ENCODE measurements at regions not wholly inside any gene's neighbourhood (a gene's known extent, or its start where the extent isn't known, plus 50 kb on each side); places are given as distances from the start of the nearest gene placed in this dataset.

DNA sequence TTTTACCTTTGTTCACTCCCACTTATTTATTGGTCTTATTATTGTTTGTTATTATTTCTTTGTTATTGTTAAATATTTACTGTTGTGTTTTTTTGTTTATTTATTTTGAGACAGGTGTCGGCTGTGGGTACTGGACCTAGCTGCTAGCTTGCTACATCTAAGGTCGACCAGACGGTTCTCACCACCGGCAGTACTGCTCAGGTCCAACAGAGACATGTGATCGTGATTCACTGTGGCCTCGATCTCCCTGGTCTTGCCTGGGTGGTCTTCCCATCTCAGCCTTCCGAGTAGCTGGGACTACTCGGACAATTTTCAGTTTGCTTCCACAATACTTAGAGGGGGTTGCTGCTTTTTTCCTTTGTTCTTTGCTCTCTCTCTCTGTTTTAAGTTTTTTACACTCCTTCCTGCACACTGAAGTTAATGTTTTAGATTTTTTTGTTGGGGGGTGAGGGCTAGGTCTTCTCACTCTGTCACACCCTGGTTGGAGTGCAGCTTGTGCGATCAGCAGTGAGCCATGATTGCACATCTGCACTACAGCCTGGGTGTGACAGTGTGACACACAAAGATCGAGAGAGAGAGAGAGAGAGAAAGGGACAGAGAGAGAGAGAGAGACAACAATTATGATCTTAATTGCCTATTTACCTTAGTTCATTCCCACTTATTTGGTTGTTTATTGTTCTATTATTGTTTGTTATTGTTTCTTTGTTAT lies 1432.4 kb downstream of the UQCRFS1 start:
- peaks cover 0 to 2% of the 10 kb centered on the region in 2 donors for H3K36me3 ChIP-seq (ENCODE audit: insufficient read depth in 1 of 2, low read depth in 1 of 2)

GRCh38 chr19:27779954-27780353 lies 1433.0 kb downstream of the UQCRFS1 start:
- intact Hi-C loops (cut with DNase I) = no loop called here
- ATAC-seq (no peak), DNase-seq (no peak)
- H3K4me1 ChIP-seq = no peaks in the 10 kb centered on the region
- peaks cover 0 to 8% of the 10 kb centered on the region in 2 donors for H3K36me3 ChIP-seq (ENCODE audit: insufficient read depth in 1 of 2, low read depth in 1 of 2)
- 93 to 100% (median 95%) methylated on average over 1 of the region's 1 CpG for WGBS, 3 donors
- no peaks in the 10 kb centered on the region for H3K9me3 ChIP-seq
- no peak overlapping the region for H3K4me3 ChIP-seq
- no peaks in the 10 kb centered on the region for H3K27me3 ChIP-seq (ENCODE audit: insufficient read depth in 3 of 3, low read length in 2 of 3)
- H3K27ac ChIP-seq = no peak overlapping the region
- TF ChIP-seq, protein P1, sequence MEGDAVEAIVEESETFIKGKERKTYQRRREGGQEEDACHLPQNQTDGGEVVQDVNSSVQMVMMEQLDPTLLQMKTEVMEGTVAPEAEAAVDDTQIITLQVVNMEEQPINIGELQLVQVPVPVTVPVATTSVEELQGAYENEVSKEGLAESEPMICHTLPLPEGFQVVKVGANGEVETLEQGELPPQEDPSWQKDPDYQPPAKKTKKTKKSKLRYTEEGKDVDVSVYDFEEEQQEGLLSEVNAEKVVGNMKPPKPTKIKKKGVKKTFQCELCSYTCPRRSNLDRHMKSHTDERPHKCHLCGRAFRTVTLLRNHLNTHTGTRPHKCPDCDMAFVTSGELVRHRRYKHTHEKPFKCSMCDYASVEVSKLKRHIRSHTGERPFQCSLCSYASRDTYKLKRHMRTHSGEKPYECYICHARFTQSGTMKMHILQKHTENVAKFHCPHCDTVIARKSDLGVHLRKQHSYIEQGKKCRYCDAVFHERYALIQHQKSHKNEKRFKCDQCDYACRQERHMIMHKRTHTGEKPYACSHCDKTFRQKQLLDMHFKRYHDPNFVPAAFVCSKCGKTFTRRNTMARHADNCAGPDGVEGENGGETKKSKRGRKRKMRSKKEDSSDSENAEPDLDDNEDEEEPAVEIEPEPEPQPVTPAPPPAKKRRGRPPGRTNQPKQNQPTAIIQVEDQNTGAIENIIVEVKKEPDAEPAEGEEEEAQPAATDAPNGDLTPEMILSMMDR (IDR thresholded peaks at IDR 0.05) = no peak

More for the DNA sequence above, 1432.4 kb downstream of the UQCRFS1 start:
- Histone ChIP-seq H3K4me3 (no peak overlapping the region), H3K27ac (no peak overlapping the region), H3K9me3 (no peaks in the 10 kb centered on the region), H3K4me1 (no peaks in the 10 kb centered on the region), H3K27me3 (ENCODE audit: insufficient read depth in 3 of 3, low read length in 2 of 3) (no peaks in the 10 kb centered on the region)
- intact Hi-C loops (cut with DNase I) = no loop called here
- TF ChIP-seq, protein P1 (IDR thresholded peaks at IDR 0.05) = no peak
- DNase-seq (no peak), ATAC-seq (no peak)
- 80 to 96% (median 87%) methylated on average over 10 of the region's 10 CpGs for WGBS, 3 donors

GRCh38 chr19:27777726-27778125 lies 1435.2 kb downstream of the UQCRFS1 start:
- TF ChIP-seq, protein P1 (IDR thresholded peaks at IDR 0.05) = no peak
- no peak for ATAC-seq
- intact Hi-C loops (cut with DNase I) = no loop called here
- no peaks in the 10 kb centered on the region for H3K27me3 ChIP-seq (ENCODE audit: insufficient read depth in 3 of 3, low read length in 2 of 3)
- no peak overlapping the region for H3K4me3 ChIP-seq
- H3K36me3 ChIP-seq (ENCODE audit: insufficient read depth in 1 of 2, low read depth in 1 of 2) = peaks cover 0 to 27% of the 10 kb centered on the region in 2 donors
- no peaks in the 10 kb centered on the region for H3K4me1 ChIP-seq
- WGBS, 3 donors = 92 to 98% (median 97%) methylated on average over 7 of the region's 7 CpGs
- H3K9me3 ChIP-seq = no peaks in the 10 kb centered on the region
- DNase-seq = no peak
- H3K27ac ChIP-seq = no peak overlapping the region

GRCh38 chr19:27777242-27777641 lies 1435.7 kb downstream of the UQCRFS1 start:
- H3K4me1 ChIP-seq = no peaks in the 10 kb centered on the region
- DNase-seq (no peak), ATAC-seq (no peak)
- H3K4me3 ChIP-seq = no peak overlapping the region
- peaks cover 0 to 30% of the 10 kb centered on the region in 2 donors for H3K36me3 ChIP-seq (ENCODE audit: insufficient read depth in 1 of 2, low read depth in 1 of 2)
- TF ChIP-seq, protein P1 (IDR thresholded peaks at IDR 0.05) = no peak
- 92 to 95% (median 94%) methylated on average over 7 of the region's 7 CpGs for WGBS, 3 donors
- H3K9me3 ChIP-seq = no peaks in the 10 kb centered on the region
- H3K27me3 ChIP-seq (ENCODE audit: insufficient read depth in 3 of 3, low read length in 2 of 3) = no peaks in the 10 kb centered on the region
- intact Hi-C loops (cut with DNase I) = no loop called here
- H3K27ac ChIP-seq = no peak overlapping the region

- Histone ChIP-seq H3K27me3 (ENCODE audit: insufficient read depth in 3 of 3, low read length in 2 of 3) (no peaks in the 10 kb centered on the region), H3K9me3 (no peaks in the 10 kb centered on the region)
- WGBS, 3 donors = 75 to 84% (median 77%) methylated on average over 3 of the region's 3 CpGs
These were observed 1436.4 kb downstream of the UQCRFS1 start for GRCh38 chr19:27776524-27776923.

More at GRCh38 chr19:27776524-27776923, 1436.4 kb downstream of the UQCRFS1 start:
- intact Hi-C loops (cut with DNase I) = no loop called here
- DNase-seq = no peak
- H3K4me3 ChIP-seq = no peak overlapping the region
- peaks cover 0 to 30% of the 10 kb centered on the region in 2 donors for H3K36me3 ChIP-seq (ENCODE audit: insufficient read depth in 1 of 2, low read depth in 1 of 2)
- TF ChIP-seq, protein P1 (IDR thresholded peaks at IDR 0.05) = no peak
- H3K4me1 ChIP-seq = no peaks in the 10 kb centered on the region
- no peak overlapping the region for H3K27ac ChIP-seq
- peak in 2 of 4 donors; percentile 41 to 48 for ATAC-seq

Data from psoas muscle (tissue), 7 donors.